DMS79 treated with DMSO at 0.1 percent for 48 hours (cell line): ENCODE measurements at regions not wholly inside any gene's neighbourhood (a gene's known extent, or its start where the extent isn't known, plus 50 kb on each side); places are given as distances from the start of the nearest gene placed in this dataset.
"Not testable (repeated sequence)": the region's sequence is repeated elsewhere in the genome, so short reads cannot be mapped to it uniquely, and the experiment has no call there.

Source experiments
- DNase-seq: peaks from one replicate; lab custom pipeline; 2025; lab: John Stamatoyannopoulos, UW

DNA sequence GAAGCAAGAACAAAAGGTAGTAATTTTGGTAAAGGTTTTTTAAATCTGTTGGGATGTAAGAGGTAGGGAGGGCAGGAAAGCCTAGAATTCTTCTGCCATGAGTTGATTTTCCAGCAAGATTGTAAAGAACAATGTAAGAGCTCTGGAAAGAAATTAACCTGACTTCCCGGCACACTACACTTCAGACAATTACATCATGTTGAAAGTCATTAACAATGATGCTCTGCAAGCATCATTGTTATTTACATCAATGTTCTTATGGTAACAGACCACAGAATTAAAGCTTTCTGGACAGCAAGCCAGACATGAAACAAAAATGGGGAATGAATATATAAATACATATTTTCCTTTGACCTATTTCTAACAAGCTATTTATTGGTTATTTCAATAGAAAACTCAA, 342.2 kb downstream of the CEP170 start:
- not testable (repeated sequence) for DNase-seq

DNA sequence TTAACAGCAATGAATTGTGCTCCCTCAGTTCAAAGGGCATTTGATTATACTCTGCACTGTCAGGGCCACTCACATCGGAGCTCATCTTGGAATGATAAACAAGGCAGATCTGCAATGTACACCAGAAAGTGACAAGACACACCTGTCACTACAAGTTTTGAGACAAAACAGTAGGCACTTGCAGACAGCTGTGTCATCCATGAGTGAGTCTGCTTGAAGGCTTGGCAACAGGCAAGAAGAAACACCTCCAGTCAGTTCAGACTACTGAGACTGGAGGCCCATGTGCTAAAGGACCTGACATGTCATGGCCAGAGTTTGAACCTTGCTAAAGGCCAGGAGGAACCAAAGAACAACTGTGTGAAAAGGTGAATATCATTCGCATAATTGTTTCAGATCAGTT, 354.5 kb downstream of the CEP170 start:
- DNase-seq = not testable (repeated sequence)

DNA sequence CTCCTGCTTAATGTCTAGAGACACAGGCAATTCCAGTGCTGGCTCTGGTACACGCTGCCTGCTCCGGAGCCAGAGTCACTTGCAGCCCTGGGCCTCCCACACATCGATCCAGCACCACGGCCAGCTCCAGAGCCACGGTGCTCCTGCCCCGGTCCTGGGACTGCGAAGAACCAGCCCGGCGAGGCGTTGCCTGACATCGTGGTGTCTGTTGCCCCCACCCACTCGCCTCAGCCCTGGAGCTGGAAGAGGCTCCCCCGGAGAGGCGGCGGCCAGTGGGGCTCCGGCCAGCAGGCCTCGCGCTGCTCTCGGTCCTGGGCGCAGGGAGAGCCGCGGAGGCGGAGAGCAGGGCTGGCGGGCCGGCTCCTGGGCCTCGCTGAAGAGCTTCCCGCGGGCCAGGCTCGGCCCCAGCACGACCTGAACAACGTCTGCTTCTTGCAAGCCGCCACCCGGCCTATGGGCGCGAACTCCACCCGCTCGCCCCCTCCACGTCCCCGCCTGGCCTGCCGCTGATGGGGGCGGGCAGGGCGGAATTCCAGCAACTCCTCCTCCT, 364.8 kb downstream of the CEP170 start:
- DNase-seq = no peak

DNA sequence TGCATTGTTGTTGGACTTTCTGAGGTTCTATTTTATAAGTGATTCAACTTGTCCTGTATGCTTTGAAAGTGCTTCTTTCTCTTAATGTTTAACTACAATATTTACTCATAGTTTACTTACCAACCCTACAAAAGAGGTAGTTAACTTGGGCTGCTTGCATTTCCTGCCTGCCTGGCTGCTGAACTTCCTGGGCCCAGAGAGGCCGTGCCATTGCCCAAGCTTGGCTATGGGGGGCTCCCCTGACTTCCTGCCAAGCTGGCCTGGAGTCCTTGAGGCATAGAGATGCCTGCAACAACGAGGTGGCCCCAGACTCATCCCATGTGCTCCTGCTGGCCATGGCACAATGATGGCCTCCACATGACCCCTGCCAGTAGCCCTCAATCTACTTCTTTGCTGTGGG, 361.6 kb upstream of the PLD5 start:
- DNase-seq = no peak

DNA sequence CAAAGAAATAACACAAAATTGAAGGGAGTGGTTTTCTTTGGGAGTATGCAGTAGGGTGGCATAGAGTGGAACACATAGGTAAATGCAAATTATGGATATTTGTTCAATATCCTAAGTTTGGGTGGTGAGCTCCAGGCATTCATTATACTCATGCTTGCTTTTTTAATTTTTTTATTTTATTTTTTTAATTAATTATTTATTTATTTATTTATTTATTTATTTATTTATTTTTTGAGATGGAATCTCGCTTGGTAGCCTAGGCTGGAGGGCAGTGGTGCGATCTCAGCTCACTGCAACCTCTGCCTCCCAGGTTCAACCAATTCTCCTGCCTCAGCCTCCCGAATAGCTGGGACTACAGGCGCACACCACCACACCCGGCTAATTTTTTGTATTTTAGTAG, 355.5 kb upstream of the PLD5 start:
- not testable (repeated sequence) for DNase-seq

DNA sequence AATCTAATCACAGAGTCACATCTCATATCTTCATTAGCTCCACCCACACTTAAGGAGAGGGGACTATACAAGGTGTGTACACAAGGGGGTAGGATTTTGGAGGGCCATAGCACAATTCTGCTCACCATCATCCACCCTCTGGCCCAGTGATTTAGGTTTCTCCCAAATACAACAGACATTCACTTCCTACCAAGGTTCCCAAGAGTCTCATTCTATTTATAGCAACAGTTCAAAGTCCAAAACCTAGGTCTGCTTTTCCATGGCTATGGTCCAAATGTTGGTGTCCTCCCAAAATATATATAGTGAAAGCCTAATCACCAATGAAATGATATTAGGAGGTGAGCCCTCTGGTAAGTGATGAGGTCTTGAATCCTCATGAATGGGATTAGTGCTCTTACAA, 353.2 kb upstream of the PLD5 start:
- DNase-seq = no peak

DNA sequence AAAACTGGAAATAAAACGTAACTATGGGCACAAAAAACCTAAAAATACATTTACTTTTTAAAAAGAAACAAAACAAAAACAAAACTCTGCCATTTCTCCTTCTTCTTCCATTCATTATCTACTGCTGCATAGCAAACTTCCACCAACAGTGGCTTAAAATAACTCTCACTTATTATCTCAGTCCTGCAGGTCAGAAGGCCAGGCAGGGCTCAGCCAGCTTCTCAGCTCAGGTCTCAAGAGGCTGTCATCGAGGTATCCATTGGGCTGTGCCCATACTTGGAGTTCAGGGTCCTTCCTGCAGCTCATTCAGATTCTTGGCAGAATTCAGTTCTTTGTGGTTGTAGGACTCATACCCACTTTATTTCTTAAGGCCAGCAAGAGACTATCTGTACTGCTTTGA, 352.7 kb upstream of the PLD5 start:
- no peak for DNase-seq

DNA sequence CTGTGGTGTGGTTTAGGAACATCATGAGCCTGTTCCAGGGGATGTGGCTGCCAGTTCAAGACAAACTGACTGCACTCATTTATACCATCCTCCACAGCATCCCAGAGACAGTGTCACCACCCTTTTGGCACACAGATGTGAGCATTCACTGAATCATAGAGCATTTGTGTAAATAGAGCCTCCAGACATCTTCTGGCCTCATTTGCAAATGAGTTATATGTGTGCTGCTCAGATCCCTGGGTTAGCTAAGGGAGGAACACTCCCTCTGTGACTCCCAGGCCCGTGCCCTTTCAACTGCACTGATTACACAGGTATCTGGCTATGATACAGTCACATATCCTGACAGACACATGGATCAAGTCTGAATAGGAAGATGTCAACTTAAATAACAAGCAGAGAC, 351.5 kb upstream of the PLD5 start:
- DNase-seq = no peak

DNA sequence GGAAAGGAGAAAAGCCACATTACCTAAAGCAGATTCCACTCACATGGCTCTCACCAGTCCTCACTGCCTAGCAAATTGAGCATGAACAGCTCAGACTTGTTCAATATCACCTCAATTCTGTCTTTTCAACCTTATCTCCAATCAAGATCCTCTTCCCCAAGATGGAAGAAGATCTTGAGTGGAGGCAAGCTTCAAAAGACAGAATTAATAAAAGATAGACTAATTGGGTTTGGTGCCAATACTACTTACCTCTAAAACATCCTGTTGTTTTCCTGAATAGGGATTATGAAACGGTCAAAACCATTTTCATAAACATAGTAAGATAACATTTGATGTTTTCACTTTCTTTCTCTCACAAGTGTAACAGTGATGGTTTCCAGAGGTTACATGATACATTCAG, 349.2 kb upstream of the PLD5 start:
- DNase-seq = no peak

DNA sequence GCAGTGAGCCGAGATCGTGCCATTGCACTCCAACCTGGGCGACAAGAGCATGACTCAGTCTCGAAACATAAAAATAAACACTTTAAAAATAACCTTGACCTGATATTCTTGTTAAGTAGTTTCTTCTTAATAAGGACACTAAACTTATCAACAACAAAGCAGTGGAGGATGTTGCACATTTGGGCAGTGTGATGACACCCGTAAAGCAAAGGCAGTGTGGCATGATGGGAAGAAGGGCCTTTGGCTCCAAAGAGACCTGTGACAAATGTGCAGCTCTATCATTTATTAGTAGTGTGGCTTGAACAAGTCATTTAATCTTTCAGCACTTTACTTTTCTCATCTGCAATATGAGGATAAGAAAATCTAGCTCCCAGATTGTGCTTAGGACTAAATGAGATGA, 348.0 kb upstream of the PLD5 start:
- DNase-seq = no peak

DNA sequence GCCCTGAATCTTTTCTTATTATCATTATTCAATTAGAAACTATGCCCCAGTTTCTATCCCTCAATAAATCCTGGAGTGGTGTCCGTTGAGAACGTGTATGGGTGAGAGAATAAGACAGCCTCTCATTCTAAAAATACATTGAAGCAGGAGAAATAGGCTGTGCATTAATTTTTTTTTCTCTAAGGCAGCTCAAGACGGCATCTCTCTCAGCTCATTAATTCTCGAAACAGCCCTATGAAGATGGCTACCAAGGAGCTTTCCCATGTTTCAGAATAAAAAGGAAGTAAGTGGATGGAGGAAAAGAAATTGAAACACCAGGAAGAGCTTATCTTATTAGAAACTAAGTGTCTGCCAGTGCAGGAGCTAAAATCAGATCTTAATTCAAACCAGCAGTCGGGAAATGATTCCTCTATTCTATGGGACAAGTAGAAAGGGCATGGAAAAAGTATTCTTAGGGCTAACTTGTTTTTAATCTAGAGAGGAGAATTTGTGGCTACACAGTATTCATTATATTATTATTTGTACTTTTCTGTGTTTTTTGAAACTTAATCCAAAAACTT, 347.1 kb upstream of the PLD5 start:
- no peak for DNase-seq

DNA sequence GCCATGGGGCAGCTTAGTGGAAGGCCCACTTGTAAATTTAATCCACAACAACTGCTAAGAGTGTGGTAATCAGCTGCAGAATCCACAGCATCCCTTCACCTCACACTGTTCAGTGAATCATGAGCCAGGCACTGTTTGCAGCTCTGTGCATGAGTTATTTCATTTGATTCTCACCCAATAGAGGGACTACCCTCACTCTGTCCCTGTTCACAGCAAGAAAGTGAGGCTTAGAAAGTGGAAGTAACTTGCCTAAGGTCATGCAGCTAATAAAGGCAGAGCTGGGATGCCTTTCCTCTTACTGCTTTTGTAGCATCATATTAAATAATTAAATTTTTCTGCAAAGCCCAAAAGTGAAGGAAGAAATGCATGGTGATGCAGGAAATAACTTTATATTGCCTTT, 346.5 kb upstream of the PLD5 start:
- no peak for DNase-seq

DNA sequence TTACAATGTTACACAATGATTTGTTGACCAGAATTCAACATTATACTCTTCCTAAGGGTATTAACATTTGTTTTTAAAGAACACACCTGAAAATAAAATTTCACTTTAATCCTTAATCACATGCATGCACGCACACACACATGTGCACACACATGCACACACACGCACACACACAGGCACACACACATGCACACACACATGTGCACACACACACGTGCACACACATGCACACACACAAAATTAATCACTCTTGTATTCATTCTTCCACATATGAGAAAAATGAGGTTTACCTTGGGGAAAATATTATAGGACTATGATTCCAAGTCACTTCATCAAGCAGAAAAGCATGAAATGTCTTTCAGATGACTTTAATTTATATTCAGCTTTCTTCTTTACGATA, 331.8 kb upstream of the PLD5 start:
- DNase-seq = no peak

DNA sequence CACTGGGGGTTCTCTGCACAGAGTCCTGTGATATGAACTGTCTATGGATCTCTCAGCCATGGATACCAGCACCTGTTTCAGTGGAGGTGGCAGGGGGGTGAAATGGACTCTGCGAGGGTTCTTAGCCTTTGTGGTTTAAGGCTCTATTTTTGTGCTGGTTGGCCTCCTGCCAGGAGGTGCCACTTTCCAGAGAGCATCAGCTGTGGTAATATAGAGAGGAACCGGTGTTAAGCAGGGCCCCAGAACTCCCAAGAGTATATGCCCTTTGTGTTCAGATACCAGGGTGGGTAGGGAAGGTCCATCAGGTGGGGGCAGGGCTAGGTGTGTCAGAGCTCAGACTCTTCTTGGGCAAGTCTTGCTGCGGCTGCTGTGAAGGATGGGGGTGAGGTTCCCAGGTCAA, 330.0 kb upstream of the PLD5 start:
- no peak for DNase-seq

DNA sequence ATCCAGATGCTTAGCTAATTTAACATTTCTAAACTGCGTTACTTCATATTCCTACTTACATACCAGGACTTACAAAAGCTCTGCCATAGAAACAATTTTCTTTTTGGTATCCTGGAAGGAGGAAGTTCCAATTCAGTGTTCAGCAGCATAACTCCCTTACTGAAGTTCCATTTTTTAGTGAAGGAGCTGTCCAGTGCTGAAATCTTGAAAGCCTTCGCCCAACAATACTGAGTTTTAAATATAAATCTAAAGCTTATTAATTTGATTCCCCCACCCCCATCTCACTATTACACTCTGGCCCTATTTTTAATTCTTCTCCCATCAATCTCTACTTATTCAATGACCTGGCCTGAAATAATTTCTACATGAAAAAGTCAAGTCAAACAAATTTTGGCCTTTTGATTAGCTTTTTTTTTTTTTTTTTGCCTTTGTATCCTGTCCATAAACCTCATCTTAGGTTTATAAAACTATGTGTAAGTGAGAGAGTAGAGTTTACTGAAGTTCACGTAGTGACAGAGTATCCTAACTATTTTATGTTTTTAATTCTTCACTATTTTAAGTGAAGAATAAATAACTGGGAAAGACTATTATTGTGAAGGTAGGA, 323.0 kb upstream of the PLD5 start:
- DNase-seq = no peak

DNA sequence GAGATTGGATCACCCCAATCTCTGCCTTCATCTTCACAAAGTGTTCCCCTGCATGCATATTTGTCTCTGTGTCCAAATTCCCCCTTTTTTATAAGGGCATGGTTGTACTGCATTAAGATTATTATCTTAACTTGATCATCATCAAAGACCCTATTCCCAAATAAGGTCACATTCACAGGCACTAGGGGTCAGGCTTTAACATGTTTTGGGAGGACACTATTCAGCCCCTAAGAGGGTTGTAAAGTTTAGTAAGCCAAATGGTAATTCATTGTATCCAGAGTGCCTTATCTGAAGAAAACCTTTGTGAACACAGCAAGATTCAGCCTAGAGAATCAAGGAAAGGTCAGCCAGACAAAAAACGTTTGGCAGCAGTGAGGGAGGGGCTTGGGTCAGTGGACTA, 317.6 kb upstream of the PLD5 start:
- no peak for DNase-seq

DNA sequence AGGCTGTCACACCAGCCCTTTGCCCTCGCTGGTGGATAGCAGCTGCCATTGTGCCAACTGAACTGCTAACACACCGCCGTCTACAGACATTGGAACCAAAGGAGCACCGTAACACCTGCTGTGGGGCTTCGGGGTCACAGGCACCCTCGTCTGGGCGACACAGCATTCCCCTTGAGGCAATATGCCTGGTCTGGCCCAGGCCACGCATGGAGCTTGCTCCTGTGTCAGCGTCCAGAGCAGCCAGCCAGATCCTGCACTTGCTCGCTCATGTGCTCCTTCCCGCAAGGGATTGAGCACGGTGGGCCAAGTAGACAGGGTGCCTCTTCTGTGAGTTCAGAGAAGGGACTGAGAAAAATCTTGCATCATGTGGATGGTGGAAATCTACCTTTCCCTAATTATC, 314.6 kb upstream of the PLD5 start:
- no peak for DNase-seq

DNA sequence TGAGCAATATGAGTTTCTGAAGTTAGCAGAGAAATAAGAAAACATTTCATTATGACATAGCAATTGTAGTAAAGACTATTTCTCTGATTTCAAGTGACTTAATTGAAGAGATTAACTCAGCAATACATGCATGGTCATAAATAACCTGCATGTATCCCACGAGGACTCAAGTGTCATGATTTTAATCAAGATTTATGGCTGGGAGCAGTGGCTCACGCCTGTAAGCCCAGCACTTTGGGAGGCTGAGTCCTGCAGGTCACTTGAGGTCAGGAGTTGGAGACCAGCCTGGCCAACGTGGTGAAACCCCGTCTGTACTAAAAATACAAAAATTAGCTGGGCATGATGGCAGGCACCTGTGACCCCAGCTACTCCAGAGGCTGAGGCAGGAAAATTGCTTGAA, 311.9 kb upstream of the PLD5 start:
- DNase-seq = no peak

DNA sequence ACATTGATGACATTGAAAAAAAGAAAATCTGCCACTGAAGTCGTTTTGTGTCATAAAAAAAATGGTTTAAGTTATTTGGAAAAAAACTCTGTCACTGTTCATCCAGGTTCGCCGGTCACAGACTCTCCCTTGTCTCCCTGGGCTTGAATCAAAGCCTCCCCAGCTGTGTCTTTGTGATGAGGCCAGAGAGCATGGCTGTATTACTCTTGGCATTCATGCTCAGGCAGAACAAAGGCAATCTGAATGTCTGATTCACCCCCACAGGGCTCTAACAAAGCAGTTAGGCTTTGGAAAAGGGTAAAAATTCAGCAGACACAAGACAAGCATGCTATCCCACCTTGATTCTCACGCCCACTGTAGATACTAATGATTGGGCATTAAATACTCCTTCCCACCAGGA, 304.3 kb upstream of the PLD5 start:
- no peak for DNase-seq

DNA sequence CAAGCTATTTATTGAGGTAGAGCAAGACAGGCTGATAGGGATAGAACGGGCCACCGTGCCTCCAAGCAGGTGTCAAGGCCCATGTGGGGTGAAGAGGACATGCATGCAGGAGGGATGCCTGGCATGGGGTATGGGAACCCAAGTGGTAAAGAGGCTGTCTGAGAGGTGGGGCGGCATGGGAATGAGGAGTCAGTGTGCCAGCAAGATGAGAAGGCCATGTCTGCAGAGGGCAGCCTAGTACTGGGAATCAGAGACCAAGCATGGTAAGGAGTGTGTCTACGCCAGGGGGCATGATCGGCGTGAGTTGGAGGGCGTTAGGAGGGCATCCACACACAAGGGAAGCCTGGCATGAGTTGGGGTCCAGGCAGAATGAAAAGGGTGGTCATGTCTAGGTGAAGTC, 303.7 kb upstream of the PLD5 start:
- no peak for DNase-seq

DNA sequence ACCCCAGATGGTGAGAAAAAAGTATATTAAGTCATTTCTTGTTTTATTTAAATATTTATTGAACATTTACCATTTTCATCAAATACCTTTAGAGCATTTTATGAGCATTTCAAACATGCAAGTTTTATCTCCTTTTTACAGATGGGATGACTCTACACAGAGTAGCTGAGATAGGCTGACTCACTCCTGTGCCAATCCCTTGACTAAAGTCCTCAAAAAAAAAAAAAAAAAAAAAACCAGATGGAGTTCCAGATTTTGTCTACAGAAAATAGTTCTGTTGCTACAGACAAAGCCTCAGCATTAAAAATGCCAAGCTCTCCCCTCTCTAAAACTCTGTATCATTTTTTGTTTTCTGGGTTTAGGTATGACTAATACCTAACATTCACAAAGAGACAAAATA, 303.0 kb upstream of the PLD5 start:
- no peak for DNase-seq

DNA sequence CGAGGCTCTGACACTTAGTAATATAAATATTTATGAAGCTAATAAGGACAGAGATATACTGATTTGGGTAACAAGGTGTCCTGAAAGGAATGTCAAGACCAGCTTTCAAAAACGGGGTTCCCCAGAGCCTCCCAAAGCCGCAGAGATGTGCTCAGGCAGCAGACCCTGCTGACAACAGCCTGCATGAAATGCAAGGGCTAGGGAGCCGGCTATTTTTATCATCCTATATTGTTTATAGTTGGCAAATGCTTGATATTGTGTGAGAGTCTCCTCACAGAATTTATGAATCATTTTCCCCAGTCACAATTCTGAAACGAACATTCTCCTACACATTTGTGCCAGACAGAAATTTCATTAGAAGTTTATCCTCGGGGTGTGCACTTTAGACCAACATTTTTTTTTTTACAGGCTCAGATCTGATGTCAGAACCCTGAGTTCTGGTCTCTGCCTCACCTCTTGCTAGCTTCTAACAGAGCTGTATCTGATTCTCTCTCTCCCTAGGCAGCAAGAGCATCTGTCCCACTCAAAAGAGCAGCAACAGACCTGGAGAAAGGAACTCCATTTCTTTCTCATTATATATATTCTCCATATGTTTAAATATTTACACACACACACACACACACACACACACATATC, 302.3 kb upstream of the PLD5 start:
- DNase-seq = no peak

DNA sequence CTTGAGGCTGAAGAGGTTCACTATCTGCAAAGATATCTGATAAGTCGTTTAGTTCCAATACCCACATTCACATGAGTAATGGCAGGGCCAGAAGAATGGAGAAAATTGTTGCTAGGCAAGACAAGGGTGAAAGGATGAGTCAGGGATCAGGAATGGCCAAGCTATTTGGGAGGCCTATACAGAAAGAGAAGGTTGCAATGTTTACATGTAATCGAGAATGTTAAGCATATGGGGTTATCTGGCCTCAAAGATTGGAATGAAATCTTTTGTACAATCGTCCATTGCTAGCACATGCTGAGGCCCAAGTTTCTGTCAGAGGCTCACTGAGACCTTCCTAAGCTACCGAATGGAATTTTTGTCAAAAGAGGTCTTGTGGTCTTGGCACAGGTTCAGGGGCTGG, 299.9 kb upstream of the PLD5 start:
- no peak for DNase-seq
